HG02678 (cell line): ENCODE measurements at regions not wholly inside any gene's neighbourhood (a gene's known extent, or its start where the extent isn't known, plus 50 kb on each side); places are given as distances from the start of the nearest gene placed in this dataset.

Source experiments
- ATAC-seq: cut with Tn5 transposase; IDR thresholded peaks from one replicate; pipeline ENCODE4 v1.9.1; 2021; ENCODE audit warnings: mild to moderate bottlenecking, moderate library complexity; ENCODE audit not compliant: unreplicated experiment

- no peak for ATAC-seq
Observed at GRCh38 chr2:18639756-18640453, 50.5 kb upstream of the NT5C1B start.
